HCT116 (cell line): ENCODE measurements at regions not wholly inside any gene's neighbourhood (a gene's known extent, or its start where the extent isn't known, plus 50 kb on each side); places are given as distances from the start of the nearest gene placed in this dataset.

Source experiments
- ATAC-seq: fragments of 200-7000 bp; cut with Tn5 transposase; 2 replicates; pipeline ENCODE4 v1.9.1; 2020; ENCODE audit warnings: mild to moderate bottlenecking, moderate library complexity
- BruUV-seq: library from RNA; stranded (reverse); fragments of 400-500 nt; replicated peaks from 2 replicates; lab custom pipeline; 2021; lab: Mats Ljungman, UMichigan
- CTCF ChIA-PET: fragments of 300-600 bp; sonication (Branson Sonifier 250); formaldehyde crosslinking; loops from one replicate; lab custom pipeline; 2021; ENCODE audit warnings: antibody characterized with exemption; lab: Charles Lee
- POLR2A ChIA-PET: fragments of 300-600, 350-600 bp; sonication (Branson Sonifier 250); formaldehyde crosslinking; loops from one replicate; lab custom pipeline; 2021; ENCODE audit warnings: antibody characterized with exemption; lab: Charles Lee
- RAD21 ChIA-PET, 2 experiments: fragments of 300-600 bp; sonication (Branson Sonifier 250); formaldehyde crosslinking; loops; one replicate each; lab custom pipeline; 2023; ENCODE audit warnings: low total read pairs in 2 of 2; ENCODE audit not compliant: uncharacterized antibody in 2 of 2, unreplicated experiment in 2 of 2, low non-redundant PET in 1 of 2; lab: Charles Lee
- DNase-seq: peaks from one replicate; pipeline ENCODE4 v3.0.0-alpha.2; 2010; ENCODE audit warnings: low read depth, low spot score
- H2AFZ ChIP-seq: fragments of 200-600 bp; shearing (Covaris generic), sonication (generic); 2 replicates; pipeline ENCODE4 v1.6.1; 2017; ENCODE audit warnings: low read depth, mixed run types, mixed read lengths, antibody characterized with exemption, low read length; ENCODE audit not compliant: poor library complexity, severe bottlenecking
- H3K27ac ChIP-seq: 2 replicates; pipeline ENCODE4 v1.5.1; 2012; ENCODE audit warnings: low read depth, low read length
- H3K27me3 ChIP-seq: fragments of 200-600 bp; sonication (generic); 2 replicates; pipeline ENCODE4 v1.6.1; 2016; ENCODE audit warnings: mixed run types, low read length, mixed read lengths; ENCODE audit not compliant: insufficient read depth
- H3K36me3 ChIP-seq, 2 experiments: fragments of 200-500 bp in 1 of 2; fragments of 200-600 bp in 1 of 2; sonication (Bioruptor generic) in 1 of 2; sonication (generic) in 1 of 2; 2 replicates each; pipeline versions ENCODE4 v1.5.1 to v1.6.1; 2014 to 2016; ENCODE audit warnings: low read length in 2 of 2, inconsistent platforms in 1 of 2, mixed read lengths in 1 of 2, mixed run types in 1 of 2; ENCODE audit not compliant: insufficient read depth in 2 of 2, control insufficient read depth in 1 of 2
- H3K4me1 ChIP-seq, 2 experiments: fragments of 200-600 bp in 1 of 2; sonication (generic) in 1 of 2; 2 replicates each; pipeline versions ENCODE4 v1.5.1 to v1.6.1; 2012 to 2017; ENCODE audit warnings: low read length in 2 of 2, inconsistent platforms in 1 of 2, mild to moderate bottlenecking in 1 of 2, mixed read lengths in 1 of 2, mixed run types in 1 of 2, moderate library complexity in 1 of 2; ENCODE audit not compliant: insufficient read depth in 2 of 2, control insufficient read depth in 1 of 2
- H3K4me2 ChIP-seq: fragments of 200-600 bp; sonication (generic); 2 replicates; pipeline ENCODE4 v1.6.1; 2017; ENCODE audit warnings: mixed run types, low read length, mixed read lengths
- H3K4me3 ChIP-seq, 2 experiments: fragments of 200-600 bp in 1 of 2; sonication (generic) in 1 of 2; replicated peaks in 1 of 2; 2 replicates each; pipeline ENCODE4 v1.5.1; 2011 to 2016; ENCODE audit warnings: low read length in 2 of 2, control low read depth in 1 of 2, low read depth in 1 of 2, mild to moderate bottlenecking in 1 of 2, mixed read lengths in 1 of 2, mixed run types in 1 of 2
- H3K79me2 ChIP-seq: fragments of 200-600 bp; sonication (generic); 2 replicates; pipeline ENCODE4 v1.6.1; 2017; ENCODE audit warnings: mild to moderate bottlenecking, mixed run types, low read length, moderate library complexity, mixed read lengths; ENCODE audit not compliant: insufficient read depth
- H3K9ac ChIP-seq: fragments of 200-600 bp; sonication (generic); 2 replicates; pipeline ENCODE4 v1.6.1; 2016; ENCODE audit warnings: low read length, mixed read lengths
- H3K9me2 ChIP-seq: fragments of 200-600 bp; sonication (generic), shearing (Covaris generic); 2 replicates; pipeline ENCODE4 v1.6.1; 2017; ENCODE audit warnings: mixed run types, mild to moderate bottlenecking, moderate library complexity; ENCODE audit not compliant: insufficient read depth
- H3K9me3 ChIP-seq, 2 experiments: fragments of 200-500 bp in 1 of 2; fragments of 200-600 bp in 1 of 2; sonication (Bioruptor generic) in 1 of 2; sonication (generic) in 1 of 2; 2 replicates each; pipeline ENCODE4 v1.6.1; 2014 to 2017; ENCODE audit warnings: low read length in 2 of 2, mixed read lengths in 2 of 2, inconsistent platforms in 1 of 2, low read depth in 1 of 2, mild to moderate bottlenecking in 1 of 2, mixed run types in 1 of 2, moderate library complexity in 1 of 2; ENCODE audit not compliant: control insufficient read depth in 1 of 2, insufficient read depth in 1 of 2
- H4K20me1 ChIP-seq: fragments of 200-600 bp; sonication (generic), shearing (Covaris generic); 2 replicates; pipeline ENCODE4 v1.6.1; 2017; ENCODE audit warnings: mixed run types, mild to moderate bottlenecking, moderate library complexity; ENCODE audit not compliant: insufficient read depth
- CBX3 ChIP-seq: IDR thresholded peaks from 2 replicates; pipeline ENCODE4 v1.6.1; 2012; ENCODE audit warnings: low read depth
- ELF1 ChIP-seq: IDR thresholded peaks from 2 replicates; pipeline ENCODE4 v1.6.1; 2012; ENCODE audit warnings: low read depth, borderline replicate concordance
- EZH2 ChIP-seq: fragments of 200-600 bp; sonication (generic); IDR thresholded peaks from 2 replicates; pipeline ENCODE4 v1.6.1; 2017; ENCODE audit warnings: antibody characterized with exemption, mixed run types
- EZH2phosphoT487 ChIP-seq: fragments of 200-600 bp; IDR thresholded peaks from 2 replicates; pipeline ENCODE4 v1.6.1; 2018; ENCODE audit warnings: antibody characterized with exemption, borderline replicate concordance
- FOSL1 ChIP-seq: IDR thresholded peaks from 2 replicates; pipeline ENCODE4 v1.6.1; 2012; ENCODE audit warnings: low read depth
- JUND ChIP-seq: IDR thresholded peaks from 2 replicates; pipeline ENCODE4 v1.6.1; 2012
- POLR2AphosphoS5 ChIP-seq: IDR thresholded peaks from 2 replicates; pipeline ENCODE4 v1.6.1; 2011; ENCODE audit warnings: mild to moderate bottlenecking, low read depth, low read length, moderate library complexity
- RAD21 ChIP-seq: IDR thresholded peaks from 2 replicates; pipeline ENCODE4 v1.6.1; 2012; ENCODE audit warnings: low read depth, mild to moderate bottlenecking
- ZFX ChIP-seq: fragments of 450-650 bp; IDR thresholded peaks from 2 replicates; pipeline ENCODE4 v1.6.1; 2017
- intact Hi-C: fragments of 100-400 bp; cut with micrococcal nuclease; formaldehyde crosslinking; loops from 2 replicates; pipeline ENCODE4 v1.10.0; 2022
- TF ChIP-seq, protein P1 (sequence below): IDR thresholded peaks from 2 replicates; pipeline ENCODE4 v1.6.1; 2012
- TF ChIP-seq, protein P2 (sequence below): IDR thresholded peaks from 2 replicates; pipeline ENCODE4 v1.6.1; 2011; ENCODE audit warnings: mild to moderate bottlenecking, low read length, moderate library complexity; ENCODE audit not compliant: insufficient replicate concordance; ENCODE audit errors: extremely low read depth

DNA sequence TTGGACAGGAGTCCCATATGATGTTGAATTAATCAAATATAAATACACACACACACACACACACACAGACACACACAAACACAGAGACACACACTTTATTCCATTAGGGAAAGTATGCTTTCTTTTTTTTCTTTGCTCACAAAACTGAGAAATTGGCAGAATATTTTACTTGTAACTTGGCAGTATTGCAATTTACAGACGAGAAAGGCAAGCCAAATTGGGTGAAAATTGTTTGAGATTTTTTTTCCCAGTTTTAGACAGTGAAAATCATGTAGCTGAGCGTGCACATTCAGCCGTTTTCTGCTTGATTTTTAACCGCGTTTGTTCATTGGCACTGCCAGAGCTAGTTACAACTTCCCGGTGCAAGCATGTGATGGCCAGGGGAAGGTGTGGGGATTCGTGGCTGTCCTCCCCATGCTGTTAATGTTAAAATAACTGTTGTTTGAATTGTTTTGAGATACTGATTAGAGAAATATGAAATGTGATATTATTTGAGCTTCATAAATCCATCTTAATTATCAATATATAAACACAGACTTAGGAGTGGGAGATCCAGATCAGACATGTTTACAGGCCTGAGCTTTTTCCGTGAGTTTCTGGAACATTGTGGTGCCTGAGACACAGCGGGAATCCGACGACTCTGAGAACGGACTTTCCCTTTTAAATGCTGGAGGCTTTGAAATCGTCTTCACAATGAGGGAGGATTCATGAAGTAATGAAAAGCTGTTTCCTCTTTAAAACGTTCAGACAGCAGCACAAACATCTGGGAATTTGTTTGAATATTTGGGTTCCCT lies 125.5 kb downstream of the KCNRG start:
- no peaks in the 10 kb centered on the region for H3K27me3 ChIP-seq
- no peak overlapping the region for H3K9ac ChIP-seq
- no peak overlapping the region for H2AFZ ChIP-seq
- intact Hi-C loops = no loop called here
- H3K4me2 ChIP-seq = no peak overlapping the region
- no peaks in the 10 kb centered on the region for H3K9me3 ChIP-seq
- RAD21 ChIA-PET = no interaction called here
- H3K27ac ChIP-seq = no peak overlapping the region
- TF ChIP-seq POLR2AphosphoS5 (no peak), JUND (no peak), CBX3 (no peak), EZH2phosphoT487 (no peak), RAD21 (no peak), ELF1 (no peak), ZFX (no peak), EZH2 (no peak), FOSL1 (no peak)
- TF ChIP-seq, protein P1, sequence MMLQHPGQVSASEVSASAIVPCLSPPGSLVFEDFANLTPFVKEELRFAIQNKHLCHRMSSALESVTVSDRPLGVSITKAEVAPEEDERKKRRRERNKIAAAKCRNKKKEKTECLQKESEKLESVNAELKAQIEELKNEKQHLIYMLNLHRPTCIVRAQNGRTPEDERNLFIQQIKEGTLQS = no peak
- TF ChIP-seq, protein P2, sequence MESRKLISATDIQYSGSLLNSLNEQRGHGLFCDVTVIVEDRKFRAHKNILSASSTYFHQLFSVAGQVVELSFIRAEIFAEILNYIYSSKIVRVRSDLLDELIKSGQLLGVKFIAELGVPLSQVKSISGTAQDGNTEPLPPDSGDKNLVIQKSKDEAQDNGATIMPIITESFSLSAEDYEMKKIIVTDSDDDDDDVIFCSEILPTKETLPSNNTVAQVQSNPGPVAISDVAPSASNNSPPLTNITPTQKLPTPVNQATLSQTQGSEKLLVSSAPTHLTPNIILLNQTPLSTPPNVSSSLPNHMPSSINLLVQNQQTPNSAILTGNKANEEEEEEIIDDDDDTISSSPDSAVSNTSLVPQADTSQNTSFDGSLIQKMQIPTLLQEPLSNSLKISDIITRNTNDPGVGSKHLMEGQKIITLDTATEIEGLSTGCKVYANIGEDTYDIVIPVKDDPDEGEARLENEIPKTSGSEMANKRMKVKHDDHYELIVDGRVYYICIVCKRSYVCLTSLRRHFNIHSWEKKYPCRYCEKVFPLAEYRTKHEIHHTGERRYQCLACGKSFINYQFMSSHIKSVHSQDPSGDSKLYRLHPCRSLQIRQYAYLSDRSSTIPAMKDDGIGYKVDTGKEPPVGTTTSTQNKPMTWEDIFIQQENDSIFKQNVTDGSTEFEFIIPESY = no peak
- no peak for ATAC-seq
- H4K20me1 ChIP-seq = no peaks in the 10 kb centered on the region
- no peak overlapping the region for H3K4me3 ChIP-seq
- H3K79me2 ChIP-seq = no peaks in the 10 kb centered on the region
- POLR2A ChIA-PET = no interaction called here
- no peak for DNase-seq
- no peaks in the 10 kb centered on the region for H3K36me3 ChIP-seq
- no peaks in the 10 kb centered on the region for H3K9me2 ChIP-seq
- CTCF ChIA-PET = no interaction called here
- BruUV-seq = no TSS peak
- no peaks in the 10 kb centered on the region for H3K4me1 ChIP-seq
